Neural crest cell (in vitro differentiated cells): ENCODE measurements at regions not wholly inside any gene's neighbourhood (a gene's known extent, or its start where the extent isn't known, plus 50 kb on each side); places are given as distances from the start of the nearest gene placed in this dataset.

Experiments used
- DNase-seq: peaks from one replicate; pipeline ENCODE4 v3.0.0; 2021; ENCODE audit warnings: low read depth, mixed read lengths, low spot score
- H3K27ac Mint-ChIP-seq: one replicate; pipeline ENCODE4 v1.8.0; 2021; ENCODE audit warnings: mild to moderate bottlenecking, mixed read lengths; ENCODE audit not compliant: unreplicated experiment
- H3K27me3 Mint-ChIP-seq: 2 replicates; pipeline ENCODE4 v1.8.0; 2021; ENCODE audit warnings: low read depth, mild to moderate bottlenecking, mixed read lengths
- H3K36me3 Mint-ChIP-seq: 2 replicates; pipeline ENCODE4 v1.8.0; 2021; ENCODE audit warnings: low read depth, mild to moderate bottlenecking, mixed read lengths
- H3K4me1 Mint-ChIP-seq: 2 replicates; pipeline ENCODE4 v1.8.0; 2021; ENCODE audit warnings: mixed read lengths
- H3K4me3 Mint-ChIP-seq: one replicate; pipeline ENCODE4 v1.8.0; 2021; ENCODE audit warnings: mild to moderate bottlenecking, mixed read lengths
- H3K9me3 Mint-ChIP-seq: 2 replicates; pipeline ENCODE4 v1.8.0; 2021; ENCODE audit warnings: mixed read lengths
- TF ChIP-seq, protein P1 (sequence below): fragments of 200-600 bp; sonication (generic); conservative IDR thresholded peaks from 2 replicates; pipeline ENCODE4 v1.5.0; 2021; ENCODE audit warnings: antibody characterized with exemption, mild to moderate bottlenecking

DNA sequence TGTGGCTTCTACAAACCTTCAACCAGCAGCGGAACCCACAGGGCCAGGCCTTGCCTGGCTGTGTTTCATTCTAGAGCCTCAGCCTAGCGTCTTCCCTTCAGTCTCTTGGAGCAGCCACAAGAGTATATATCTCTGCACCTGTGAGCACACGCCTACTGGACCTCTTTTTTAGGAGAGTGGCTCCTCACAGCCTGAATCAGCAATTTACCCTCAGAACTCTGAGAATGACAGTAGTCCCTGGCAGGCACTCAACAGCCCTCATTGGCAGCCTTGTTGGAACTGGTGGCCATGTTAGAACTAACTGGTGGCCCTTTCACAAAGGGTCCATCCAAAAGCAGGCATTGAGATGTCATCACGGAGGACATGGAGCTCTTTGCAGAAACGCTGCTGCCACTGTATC lies 138.9 kb downstream of the BCOR start:
- no peaks in the 10 kb centered on the region for H3K9me3 Mint-ChIP-seq
- no peaks in the 10 kb centered on the region for H3K27me3 Mint-ChIP-seq
- TF ChIP-seq, protein P1, sequence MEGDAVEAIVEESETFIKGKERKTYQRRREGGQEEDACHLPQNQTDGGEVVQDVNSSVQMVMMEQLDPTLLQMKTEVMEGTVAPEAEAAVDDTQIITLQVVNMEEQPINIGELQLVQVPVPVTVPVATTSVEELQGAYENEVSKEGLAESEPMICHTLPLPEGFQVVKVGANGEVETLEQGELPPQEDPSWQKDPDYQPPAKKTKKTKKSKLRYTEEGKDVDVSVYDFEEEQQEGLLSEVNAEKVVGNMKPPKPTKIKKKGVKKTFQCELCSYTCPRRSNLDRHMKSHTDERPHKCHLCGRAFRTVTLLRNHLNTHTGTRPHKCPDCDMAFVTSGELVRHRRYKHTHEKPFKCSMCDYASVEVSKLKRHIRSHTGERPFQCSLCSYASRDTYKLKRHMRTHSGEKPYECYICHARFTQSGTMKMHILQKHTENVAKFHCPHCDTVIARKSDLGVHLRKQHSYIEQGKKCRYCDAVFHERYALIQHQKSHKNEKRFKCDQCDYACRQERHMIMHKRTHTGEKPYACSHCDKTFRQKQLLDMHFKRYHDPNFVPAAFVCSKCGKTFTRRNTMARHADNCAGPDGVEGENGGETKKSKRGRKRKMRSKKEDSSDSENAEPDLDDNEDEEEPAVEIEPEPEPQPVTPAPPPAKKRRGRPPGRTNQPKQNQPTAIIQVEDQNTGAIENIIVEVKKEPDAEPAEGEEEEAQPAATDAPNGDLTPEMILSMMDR = no peak
- H3K4me3 Mint-ChIP-seq = no peak overlapping the region
- no peak for DNase-seq
- H3K36me3 Mint-ChIP-seq = no peaks in the 10 kb centered on the region
- H3K4me1 Mint-ChIP-seq = peaks cover 19% of the 10 kb centered on the region
- no peak overlapping the region for H3K27ac Mint-ChIP-seq

DNA sequence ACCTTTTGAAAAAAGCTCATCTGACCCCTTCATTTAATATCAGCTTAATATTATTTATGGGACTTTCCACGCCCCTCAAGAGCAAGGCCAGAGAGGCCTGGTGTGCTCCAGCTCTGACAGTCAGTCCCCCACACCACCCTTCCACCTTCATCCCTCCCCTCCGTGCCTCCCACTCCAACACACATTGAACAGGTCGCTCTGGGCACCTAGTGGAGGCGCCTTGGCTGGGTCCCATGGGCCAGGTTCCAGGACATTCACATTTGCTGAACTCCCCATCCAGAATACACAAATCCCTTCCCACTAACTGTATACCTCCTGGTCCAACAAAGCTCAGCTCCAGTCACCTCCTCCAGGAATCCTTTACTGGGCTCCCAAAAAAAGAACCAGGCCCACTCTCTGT lies 137.5 kb downstream of the BCOR start:
- Mint-ChIP-seq H3K36me3 (peaks cover 2% of the 10 kb centered on the region), H3K9me3 (peaks cover 6% of the 10 kb centered on the region), H3K27ac (no peak overlapping the region), H3K4me1 (peaks cover 10% of the 10 kb centered on the region), H3K4me3 (no peak overlapping the region), H3K27me3 (no peaks in the 10 kb centered on the region)
- TF ChIP-seq, protein P1 = no peak
- no peak for DNase-seq

DNA sequence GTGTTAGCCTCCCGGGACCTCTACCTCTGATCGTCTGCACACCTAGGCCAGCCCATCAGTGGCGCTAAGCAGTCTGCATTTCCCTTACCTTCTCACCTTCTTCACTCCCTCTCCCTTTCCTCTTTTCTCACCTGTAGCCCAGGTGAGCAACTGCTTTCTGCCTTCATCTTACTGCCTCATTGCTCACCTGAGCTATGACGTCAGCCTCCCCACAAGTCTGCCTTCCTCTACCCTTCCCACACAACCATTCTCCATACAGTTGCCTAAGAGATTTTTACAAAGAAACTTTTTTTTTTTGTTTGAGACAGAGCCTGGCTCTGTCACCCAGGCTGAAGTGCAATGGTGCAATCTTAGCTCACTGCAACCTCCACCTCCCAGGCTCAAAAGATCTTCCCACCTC lies 136.3 kb downstream of the BCOR start:
- H3K4me1 Mint-ChIP-seq = no peaks in the 10 kb centered on the region
- peaks cover 7% of the 10 kb centered on the region for H3K9me3 Mint-ChIP-seq
- H3K27me3 Mint-ChIP-seq = peaks cover 3% of the 10 kb centered on the region
- no peak overlapping the region for H3K27ac Mint-ChIP-seq
- TF ChIP-seq, protein P1 = no peak
- no peak for DNase-seq
- no peak overlapping the region for H3K4me3 Mint-ChIP-seq
- H3K36me3 Mint-ChIP-seq = peaks cover 4% of the 10 kb centered on the region

- H3K4me3 Mint-ChIP-seq = no peak overlapping the region
Observed at GRCh38 chrX:39965051-39965573, 132.6 kb downstream of the BCOR start.

GRCh38 chrX:39966176-39966575 lies 131.6 kb downstream of the BCOR start:
- peaks cover 5% of the 10 kb centered on the region for H3K27me3 Mint-ChIP-seq
- peaks cover 8% of the 10 kb centered on the region for H3K36me3 Mint-ChIP-seq
- peaks cover 9% of the 10 kb centered on the region for H3K9me3 Mint-ChIP-seq
- DNase-seq = no peak
- H3K4me3 Mint-ChIP-seq = no peak overlapping the region
- TF ChIP-seq, protein P1 = no peak
- peaks cover 7% of the 10 kb centered on the region for H3K4me1 Mint-ChIP-seq
- H3K27ac Mint-ChIP-seq = no peak overlapping the region

More at GRCh38 chrX:39965051-39965573, 132.6 kb downstream of the BCOR start:
- H3K4me1 Mint-ChIP-seq = peaks cover 7% of the 10 kb centered on the region
- peaks cover 5% of the 10 kb centered on the region for H3K27me3 Mint-ChIP-seq
- DNase-seq = no peak
- TF ChIP-seq, protein P1 = no peak
- H3K9me3 Mint-ChIP-seq = peaks cover 7% of the 10 kb centered on the region
- peaks cover 4% of the 10 kb centered on the region for H3K36me3 Mint-ChIP-seq
- no peak overlapping the region for H3K27ac Mint-ChIP-seq
